ENCODE measurements at regions not wholly inside any gene's neighbourhood (a gene's known extent, or its start where the extent isn't known, plus 50 kb on each side); places are given as distances from the start of the nearest gene placed in this dataset.

DNA sequence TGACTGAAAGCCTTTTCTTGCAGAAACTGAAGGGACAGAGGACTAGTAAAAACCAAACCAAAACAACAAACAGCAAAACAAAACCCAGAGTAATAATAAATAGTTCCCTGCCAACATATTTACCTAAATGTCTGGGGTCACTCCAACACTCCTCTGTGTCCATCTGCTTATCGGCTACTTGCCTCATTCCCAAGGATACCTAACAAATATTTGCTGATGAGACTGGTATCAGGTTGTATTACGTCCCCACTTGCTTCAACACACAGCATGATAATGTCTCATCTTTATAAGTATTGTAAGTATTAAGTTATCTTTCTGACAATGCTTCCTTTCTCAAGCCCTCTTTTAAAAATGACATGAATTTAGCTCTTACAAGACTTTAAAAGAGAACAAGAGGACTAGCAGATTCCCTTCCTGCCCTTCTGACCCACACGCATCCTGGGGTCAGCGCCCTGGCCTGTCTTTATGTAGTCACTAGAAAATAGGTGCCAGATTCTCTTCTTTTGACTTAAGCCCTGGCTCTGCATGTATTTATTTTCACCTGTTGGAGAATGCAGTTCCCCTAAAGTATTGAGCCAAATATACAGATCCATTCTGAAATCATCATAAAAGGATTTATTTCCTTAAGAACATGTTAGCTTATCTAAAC lies 110.2 kb downstream of the SEM1 start:
- Histone ChIP-seq H3K79me2 (ENCODE audit: control insufficient read depth, insufficient read depth, low read length) (no peaks in the 10 kb centered on the region), H3K27ac (ENCODE audit: control insufficient read depth, insufficient read depth) (no peak overlapping the region), H3K27me3 (replicated peaks in 1 of 2; ENCODE audit: control insufficient read depth in 2 of 2, insufficient read depth in 2 of 2, low read length in 1 of 2) (no peaks in the 10 kb centered on the region), H3K4me3 (no peak overlapping the region), H4K20me1 (ENCODE audit: control insufficient read depth, insufficient read depth) (no peaks in the 10 kb centered on the region), H3K4me2 (ENCODE audit: control insufficient read depth, insufficient read depth) (no peak overlapping the region), H3K36me3 (ENCODE audit: control insufficient read depth in 2 of 2, insufficient read depth in 2 of 2, low read length in 1 of 2) (no peaks in the 10 kb centered on the region), H3K4me1 (ENCODE audit: control insufficient read depth, insufficient read depth, low read length) (no peaks in the 10 kb centered on the region), H3K9ac (ENCODE audit: control insufficient read depth, insufficient read depth, low read length) (no peak overlapping the region), H2AFZ (ENCODE audit: control insufficient read depth, low read depth, low read length) (no peak overlapping the region), H3K9me3 (replicated peaks; ENCODE audit: control insufficient read depth, insufficient read depth, low read length) (no peaks in the 10 kb centered on the region)
- CTCF ChIA-PET: no interaction called here
- in situ Hi-C loops (cut with MboI) (no loop called here), intact Hi-C loops (cut with micrococcal nuclease; ENCODE audit: unreplicated experiment) (loop anchor here (10.0 kb wide), 1 partner anchor 685 kb away; no protein-coding TSS in a partner anchor)
- BruUV-seq (replicated peaks): no TSS peak
- ATAC-seq: no peak
- no peak for DNase-seq (ENCODE audit: low read depth, low spot score)
- FAIRE-seq: no peak
- POLR2A ChIA-PET: no interaction called here
- SMC1A ChIA-PET (ENCODE audit: uncharacterized antibody, unreplicated experiment): interaction anchor here (0.6 kb wide), 1 partner anchor 1105 kb away, joined by 3 read pairs; no protein-coding TSS in a partner anchor
- no peak for TF ChIP-seq SREBF2 (IDR thresholded peaks at IDR 0.05; ENCODE audit: low read length)
- no peak for TF ChIP-seq FOXK2 (IDR thresholded peaks at IDR 0.05)
- TF ChIP-seq, protein P1, sequence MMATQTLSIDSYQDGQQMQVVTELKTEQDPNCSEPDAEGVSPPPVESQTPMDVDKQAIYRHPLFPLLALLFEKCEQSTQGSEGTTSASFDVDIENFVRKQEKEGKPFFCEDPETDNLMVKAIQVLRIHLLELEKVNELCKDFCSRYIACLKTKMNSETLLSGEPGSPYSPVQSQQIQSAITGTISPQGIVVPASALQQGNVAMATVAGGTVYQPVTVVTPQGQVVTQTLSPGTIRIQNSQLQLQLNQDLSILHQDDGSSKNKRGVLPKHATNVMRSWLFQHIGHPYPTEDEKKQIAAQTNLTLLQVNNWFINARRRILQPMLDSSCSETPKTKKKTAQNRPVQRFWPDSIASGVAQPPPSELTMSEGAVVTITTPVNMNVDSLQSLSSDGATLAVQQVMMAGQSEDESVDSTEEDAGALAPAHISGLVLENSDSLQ (IDR thresholded peaks at IDR 0.05): no peak
- TF ChIP-seq KDM1A (IDR thresholded peaks at IDR 0.05; ENCODE audit: borderline replicate concordance): no peak
- no peak for TF ChIP-seq ZBED1 (IDR thresholded peaks at IDR 0.05; ENCODE audit: borderline replicate concordance)
- TF ChIP-seq POLR2AphosphoS2 (IDR thresholded peaks at IDR 0.05; ENCODE audit: low read depth, low read length): no peak
- TF ChIP-seq, protein P2, sequence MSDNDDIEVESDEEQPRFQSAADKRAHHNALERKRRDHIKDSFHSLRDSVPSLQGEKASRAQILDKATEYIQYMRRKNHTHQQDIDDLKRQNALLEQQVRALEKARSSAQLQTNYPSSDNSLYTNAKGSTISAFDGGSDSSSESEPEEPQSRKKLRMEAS (IDR thresholded peaks at IDR 0.05; ENCODE audit: low read depth, low read length): no peak
- TF ChIP-seq, protein P3, sequence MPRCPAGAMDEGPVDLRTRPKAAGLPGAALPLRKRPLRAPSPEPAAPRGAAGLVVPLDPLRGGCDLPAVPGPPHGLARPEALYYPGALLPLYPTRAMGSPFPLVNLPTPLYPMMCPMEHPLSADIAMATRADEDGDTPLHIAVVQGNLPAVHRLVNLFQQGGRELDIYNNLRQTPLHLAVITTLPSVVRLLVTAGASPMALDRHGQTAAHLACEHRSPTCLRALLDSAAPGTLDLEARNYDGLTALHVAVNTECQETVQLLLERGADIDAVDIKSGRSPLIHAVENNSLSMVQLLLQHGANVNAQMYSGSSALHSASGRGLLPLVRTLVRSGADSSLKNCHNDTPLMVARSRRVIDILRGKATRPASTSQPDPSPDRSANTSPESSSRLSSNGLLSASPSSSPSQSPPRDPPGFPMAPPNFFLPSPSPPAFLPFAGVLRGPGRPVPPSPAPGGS (IDR thresholded peaks at IDR 0.05; ENCODE audit: borderline replicate concordance, insufficient read depth, low read depth, low read length, poor library complexity, severe bottlenecking): no peak
- TF ChIP-seq BACH1 (IDR thresholded peaks at IDR 0.05; ENCODE audit: borderline replicate concordance): no peak
- TF ChIP-seq ATF7 (IDR thresholded peaks at IDR 0.05; ENCODE audit: low read depth): no peak
- TF ChIP-seq KLF5 (IDR thresholded peaks at IDR 0.05; ENCODE audit: partially characterized antibody): no peak
- TF ChIP-seq NFYB (IDR thresholded peaks at IDR 0.05; ENCODE audit: insufficient read depth, low read depth, low read length): no peak
- no peak for TF ChIP-seq TARDBP (IDR thresholded peaks at IDR 0.05; ENCODE audit: borderline replicate concordance)
- no peak for TF ChIP-seq POLR2A (IDR thresholded peaks at IDR 0.05; ENCODE audit: low read depth, low read length)
- no peak for TF ChIP-seq ASH2L (IDR thresholded peaks at IDR 0.05; ENCODE audit: borderline replicate concordance, low read depth)
- TF ChIP-seq WRNIP1 (IDR thresholded peaks at IDR 0.05; ENCODE audit: borderline replicate concordance, low read depth, low read length): no peak
- TF ChIP-seq, protein P4, sequence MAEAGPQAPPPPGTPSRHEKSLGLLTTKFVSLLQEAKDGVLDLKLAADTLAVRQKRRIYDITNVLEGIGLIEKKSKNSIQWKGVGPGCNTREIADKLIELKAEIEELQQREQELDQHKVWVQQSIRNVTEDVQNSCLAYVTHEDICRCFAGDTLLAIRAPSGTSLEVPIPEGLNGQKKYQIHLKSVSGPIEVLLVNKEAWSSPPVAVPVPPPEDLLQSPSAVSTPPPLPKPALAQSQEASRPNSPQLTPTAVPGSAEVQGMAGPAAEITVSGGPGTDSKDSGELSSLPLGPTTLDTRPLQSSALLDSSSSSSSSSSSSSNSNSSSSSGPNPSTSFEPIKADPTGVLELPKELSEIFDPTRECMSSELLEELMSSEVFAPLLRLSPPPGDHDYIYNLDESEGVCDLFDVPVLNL (IDR thresholded peaks at IDR 0.05; ENCODE audit: low read depth, low read length): no peak
- TF ChIP-seq GABPA (IDR thresholded peaks at IDR 0.05; ENCODE audit: low read depth): no peak
- no peak for TF ChIP-seq YBX1 (IDR thresholded peaks at IDR 0.05)
- 2% methylated on average over 4 of the region's 4 CpGs for WGBS (ENCODE audit: insufficient coverage, insufficient replicate concordance, low lambda C conversion rate, missing lambda C conversion rate)
- RAD21 ChIA-PET (ENCODE audit: unreplicated experiment): no interaction called here

All from GM12878 (cell line).